H9 (cell line): ENCODE measurements at regions not wholly inside any gene's neighbourhood (a gene's known extent, or its start where the extent isn't known, plus 50 kb on each side); places are given as distances from the start of the nearest gene placed in this dataset.

ENCODE experiments used
- DNase-seq: peaks from one replicate; pipeline ENCODE4 v3.0.0-alpha.2; 2017
- H2AFZ ChIP-seq: one replicate; pipeline ENCODE4 v1.6.1; 2013; ENCODE audit warnings: mild to moderate bottlenecking, low read length, control low read depth, moderate library complexity
- H2AK5ac ChIP-seq: 2 replicates; pipeline ENCODE4 v1.6.1; 2013; ENCODE audit warnings: low read length, control low read depth, mixed read lengths; ENCODE audit not compliant: insufficient read length
- H2BK120ac ChIP-seq: one replicate; pipeline ENCODE4 v1.6.1; 2013; ENCODE audit warnings: low read depth, mild to moderate bottlenecking, low read length, control low read depth, inconsistent platforms; ENCODE audit not compliant: poor library complexity, severe bottlenecking
- H2BK12ac ChIP-seq: 2 replicates; pipeline ENCODE4 v1.6.1; 2013; ENCODE audit warnings: low read length, control low read depth, mixed read lengths, low read depth; ENCODE audit not compliant: insufficient read length
- H2BK15ac ChIP-seq: 2 replicates; pipeline ENCODE4 v1.6.1; 2013; ENCODE audit warnings: low read depth, low read length, control low read depth
- H2BK20ac ChIP-seq: one replicate; pipeline ENCODE4 v1.6.1; 2013; ENCODE audit warnings: low read depth, mild to moderate bottlenecking, low read length, control low read depth, inconsistent platforms; ENCODE audit not compliant: poor library complexity, severe bottlenecking
- H2BK5ac ChIP-seq: 2 replicates; pipeline ENCODE4 v1.6.1; 2013; ENCODE audit warnings: low read length, control low read depth, mixed read lengths; ENCODE audit not compliant: insufficient read length
- H3K14ac ChIP-seq: 2 replicates; pipeline ENCODE4 v1.6.1; 2013; ENCODE audit warnings: low read length, control low read depth; ENCODE audit not compliant: insufficient read depth
- H3K18ac ChIP-seq: 2 replicates; pipeline ENCODE4 v1.6.1; 2013; ENCODE audit warnings: low read depth, mild to moderate bottlenecking, mixed read lengths, low read length, control low read depth; ENCODE audit not compliant: insufficient read length
- H3K23ac ChIP-seq: 2 replicates; pipeline ENCODE4 v1.6.1; 2013; ENCODE audit warnings: low read length, control low read depth, mixed read lengths, low read depth; ENCODE audit not compliant: insufficient read length
- H3K23me2 ChIP-seq: 2 replicates; pipeline ENCODE4 v1.6.1; 2013; ENCODE audit warnings: low read depth, mild to moderate bottlenecking, mixed read lengths, low read length, control low read depth; ENCODE audit not compliant: insufficient read length, poor library complexity, severe bottlenecking
- H3K27ac ChIP-seq: 2 replicates; pipeline ENCODE4 v1.5.1; 2013; ENCODE audit warnings: low read length, control low read depth, mixed read lengths, low read depth; ENCODE audit not compliant: insufficient read length
- H3K27me3 ChIP-seq: 2 replicates; pipeline ENCODE4 v1.6.1; 2013; ENCODE audit warnings: low read length, control low read depth, inconsistent platforms; ENCODE audit not compliant: insufficient read depth
- H3K4ac ChIP-seq: 2 replicates; pipeline ENCODE4 v1.6.1; 2013; ENCODE audit warnings: low read depth, mild to moderate bottlenecking, control low read depth, inconsistent platforms, low read length, moderate library complexity
- H3K4me1 ChIP-seq: 2 replicates; pipeline ENCODE4 v1.6.1; 2013; ENCODE audit warnings: low read length, control low read depth, inconsistent platforms; ENCODE audit not compliant: insufficient read depth
- H3K4me2 ChIP-seq: 2 replicates; pipeline ENCODE4 v1.6.1; 2013; ENCODE audit warnings: low read length, control low read depth, mixed read lengths; ENCODE audit not compliant: insufficient read length, insufficient read depth
- H3K56ac ChIP-seq: 2 replicates; pipeline ENCODE4 v1.6.1; 2013; ENCODE audit warnings: low read depth, mild to moderate bottlenecking, mixed read lengths, low read length, control low read depth; ENCODE audit not compliant: insufficient read length
- H3K79me1 ChIP-seq: 2 replicates; pipeline ENCODE4 v1.6.1; 2013; ENCODE audit warnings: low read depth, mild to moderate bottlenecking, moderate library complexity, low read length, control low read depth, inconsistent platforms; ENCODE audit not compliant: insufficient read depth, poor library complexity, severe bottlenecking
- H3K79me2 ChIP-seq: 2 replicates; pipeline ENCODE4 v1.6.1; 2013; ENCODE audit warnings: low read length, control low read depth, inconsistent platforms; ENCODE audit not compliant: insufficient read depth
- H3K9ac ChIP-seq: 2 replicates; pipeline ENCODE4 v1.6.1; 2013; ENCODE audit warnings: low read length, control low read depth, mixed read lengths; ENCODE audit not compliant: insufficient read length; ENCODE audit errors: extremely low read depth
- H3K9me3 ChIP-seq: one replicate; pipeline ENCODE4 v1.6.1; 2013; ENCODE audit warnings: low read depth, low read length, inconsistent platforms; ENCODE audit not compliant: control insufficient read depth
- H3T11ph ChIP-seq: one replicate; pipeline ENCODE4 v1.6.1; 2013; ENCODE audit warnings: mild to moderate bottlenecking, low read length, control low read depth, inconsistent platforms
- H4K20me1 ChIP-seq: one replicate; pipeline ENCODE4 v1.6.1; 2013; ENCODE audit not compliant: control insufficient read depth, insufficient read length, insufficient read depth
- H4K5ac ChIP-seq: 2 replicates; pipeline ENCODE4 v1.6.1; 2013; ENCODE audit warnings: low read depth, mild to moderate bottlenecking, mixed read lengths, low read length, control low read depth; ENCODE audit not compliant: insufficient read length
- H4K8ac ChIP-seq: replicated peaks from 2 replicates; pipeline ENCODE4 v1.6.1; 2013; ENCODE audit warnings: low read length, control low read depth, mixed read lengths, low read depth; ENCODE audit not compliant: insufficient read length
- H4K91ac ChIP-seq: 2 replicates; pipeline ENCODE4 v1.6.1; 2013; ENCODE audit warnings: low read depth, mild to moderate bottlenecking, moderate library complexity, mixed read lengths, low read length, control low read depth; ENCODE audit not compliant: insufficient read length
- H3K27ac Mint-ChIP-seq, 3 experiments: 2 replicates in 2 of 3; 3 replicates in 1 of 3; pipeline ENCODE4 v1.8.0; 2020 to 2021; ENCODE audit warnings: mixed read lengths in 3 of 3, mild to moderate bottlenecking in 1 of 3, moderate library complexity in 1 of 3
- H3K27me3 Mint-ChIP-seq: 2 replicates; pipeline ENCODE4 v1.8.0; 2021; ENCODE audit warnings: low read depth, mild to moderate bottlenecking, moderate library complexity, mixed read lengths
- H3K36me3 Mint-ChIP-seq, 3 experiments: 2 replicates in 2 of 3; 3 replicates in 1 of 3; pipeline ENCODE4 v1.8.0; 2020 to 2021; ENCODE audit warnings: low read depth in 3 of 3, mixed read lengths in 3 of 3; ENCODE audit not compliant: insufficient read depth in 1 of 3
- H3K4me1 Mint-ChIP-seq, 2 experiments: 2 replicates each; pipeline ENCODE4 v1.8.0; 2020; ENCODE audit warnings: mixed read lengths in 2 of 2
- H3K4me3 Mint-ChIP-seq, 2 experiments: 2 replicates in 1 of 2; 3 replicates in 1 of 2; pipeline ENCODE4 v1.8.0; 2020 to 2021; ENCODE audit warnings: mild to moderate bottlenecking in 2 of 2, mixed read lengths in 2 of 2, moderate library complexity in 1 of 2
- H3K9me3 Mint-ChIP-seq, 2 experiments: 2 replicates in 1 of 2; 3 replicates in 1 of 2; pipeline ENCODE4 v1.8.0; 2020; ENCODE audit warnings: mild to moderate bottlenecking in 2 of 2, mixed read lengths in 2 of 2, moderate library complexity in 1 of 2
- WGBS: extraction: QIAGEN DNeasy Blood & Tissue Kit; methylation state at CpG from one replicate; pipeline ENCODE4 v1.1.7; 2013; ENCODE audit warnings: missing lambda C conversion rate, low lambda C conversion rate, mixed read lengths; ENCODE audit not compliant: insufficient read length; ENCODE audit errors: extremely low coverage; 5-methylcytosine and 5-hydroxymethylcytosine counted together
- TF ChIP-seq, protein P1 (sequence below): fragments of 200-600 bp; sonication (generic); conservative IDR thresholded peaks from 3 replicates; pipeline ENCODE4 v1.8.0; 2021; ENCODE audit warnings: antibody characterized with exemption, mild to moderate bottlenecking

DNA sequence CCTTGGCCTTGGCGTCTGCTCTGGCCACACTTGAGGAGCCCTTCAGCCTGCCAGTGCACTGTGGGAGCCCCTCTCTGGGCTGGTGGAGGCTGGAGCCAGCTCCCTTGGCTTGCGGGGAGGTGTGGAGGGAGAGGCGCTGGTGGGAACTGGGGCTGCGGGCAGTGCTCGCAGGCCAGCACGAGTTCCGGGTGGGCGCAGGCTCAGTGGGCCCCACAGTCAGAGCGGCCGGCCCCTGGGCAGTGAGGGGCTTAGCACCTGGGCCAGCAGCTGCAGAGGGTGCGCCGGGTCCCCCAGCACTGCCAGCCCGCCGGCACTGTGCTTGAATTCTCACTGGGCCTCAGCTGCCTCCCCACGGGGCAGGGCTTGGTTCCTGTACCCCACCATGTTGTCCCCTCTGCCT is 68.7 kb upstream of the KCNAB1 start:
- Histone ChIP-seq H2BK12ac (no peak overlapping the region), H3K14ac (no peak overlapping the region), H3K4ac (no peak overlapping the region), H4K20me1 (no peaks in the 10 kb centered on the region), H3K23ac (no peak overlapping the region), H3K18ac (no peak overlapping the region), H2BK120ac (no peak overlapping the region), H3K27me3 (no peaks in the 10 kb centered on the region), H3T11ph (no peak overlapping the region), H3K4me1 (no peaks in the 10 kb centered on the region), H4K5ac (no peak overlapping the region), H4K91ac (no peak overlapping the region), H4K8ac (no peak overlapping the region), H3K79me1 (no peaks in the 10 kb centered on the region), H3K56ac (no peak overlapping the region), H3K27ac (no peak overlapping the region), H2BK15ac (no peak overlapping the region), H2AK5ac (no peak overlapping the region), H2BK20ac (no peak overlapping the region), H3K79me2 (no peaks in the 10 kb centered on the region), H2BK5ac (no peak overlapping the region), H3K23me2 (no peaks in the 10 kb centered on the region), H3K4me2 (no peak overlapping the region), H3K9ac (no peak overlapping the region), H3K9me3 (no peaks in the 10 kb centered on the region), H2AFZ (no peak overlapping the region)
- Mint-ChIP-seq H3K36me3 (peaks cover 8 to 16% (median 15%) of the 10 kb centered on the region in 3 experiments; a peak in 5 of 7 replicates), H3K4me3 (no peak overlapping the region), H3K9me3 (peaks cover 16 to 21% of the 10 kb centered on the region in 2 experiments), H3K4me1 (peaks cover 0 to 4% of the 10 kb centered on the region in 2 experiments; a peak in 2 of 4 replicates), H3K27me3 (peaks cover 6% of the 10 kb centered on the region), H3K27ac (no peak overlapping the region)
- TF ChIP-seq, protein P1, sequence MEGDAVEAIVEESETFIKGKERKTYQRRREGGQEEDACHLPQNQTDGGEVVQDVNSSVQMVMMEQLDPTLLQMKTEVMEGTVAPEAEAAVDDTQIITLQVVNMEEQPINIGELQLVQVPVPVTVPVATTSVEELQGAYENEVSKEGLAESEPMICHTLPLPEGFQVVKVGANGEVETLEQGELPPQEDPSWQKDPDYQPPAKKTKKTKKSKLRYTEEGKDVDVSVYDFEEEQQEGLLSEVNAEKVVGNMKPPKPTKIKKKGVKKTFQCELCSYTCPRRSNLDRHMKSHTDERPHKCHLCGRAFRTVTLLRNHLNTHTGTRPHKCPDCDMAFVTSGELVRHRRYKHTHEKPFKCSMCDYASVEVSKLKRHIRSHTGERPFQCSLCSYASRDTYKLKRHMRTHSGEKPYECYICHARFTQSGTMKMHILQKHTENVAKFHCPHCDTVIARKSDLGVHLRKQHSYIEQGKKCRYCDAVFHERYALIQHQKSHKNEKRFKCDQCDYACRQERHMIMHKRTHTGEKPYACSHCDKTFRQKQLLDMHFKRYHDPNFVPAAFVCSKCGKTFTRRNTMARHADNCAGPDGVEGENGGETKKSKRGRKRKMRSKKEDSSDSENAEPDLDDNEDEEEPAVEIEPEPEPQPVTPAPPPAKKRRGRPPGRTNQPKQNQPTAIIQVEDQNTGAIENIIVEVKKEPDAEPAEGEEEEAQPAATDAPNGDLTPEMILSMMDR = no peak
- no peak for DNase-seq
- no CpG with 5 or more reads among the region's 15 CpGs for WGBS
